ENCODE measurements at regions not wholly inside any gene's neighbourhood (a gene's known extent, or its start where the extent isn't known, plus 50 kb on each side); places are given as distances from the start of the nearest gene placed in this dataset.

DNA sequence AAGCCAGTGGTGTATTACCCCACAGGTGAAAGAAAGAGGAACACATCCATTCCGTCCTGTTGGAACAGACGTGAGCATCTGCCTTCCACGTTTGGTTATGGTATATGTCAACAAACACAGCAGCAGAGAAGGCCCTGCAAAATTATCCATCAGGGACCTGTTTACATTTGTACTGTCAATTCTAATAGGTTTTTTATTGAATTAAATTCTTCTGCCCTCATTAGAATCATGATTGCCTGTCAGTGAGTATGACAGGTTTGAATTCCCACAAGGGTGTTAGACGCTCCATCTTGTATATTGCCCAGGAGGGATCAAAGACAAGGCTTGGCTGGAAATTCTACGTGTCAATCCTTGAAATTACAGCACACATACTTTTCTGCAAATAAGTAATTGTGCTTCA, 339.9 kb upstream of the NOCT start:
- TF ChIP-seq REST (IDR thresholded peaks at IDR 0.05; ENCODE audit: low read depth): no peak
- TF ChIP-seq YY1 (IDR thresholded peaks at IDR 0.05; ENCODE audit: low read depth): no peak
- TF ChIP-seq TEAD4 (IDR thresholded peaks at IDR 0.05): no peak
- TF ChIP-seq MAX (IDR thresholded peaks at IDR 0.05): no peak
- TF ChIP-seq FOXM1 (IDR thresholded peaks at IDR 0.05; ENCODE audit: borderline replicate concordance, low read depth): no peak
- no peak for TF ChIP-seq RAD21 (IDR thresholded peaks at IDR 0.05; ENCODE audit: low read depth)
- TF ChIP-seq NFIC (IDR thresholded peaks at IDR 0.05): no peak
- no peak for TF ChIP-seq EP300 (IDR thresholded peaks at IDR 0.05; ENCODE audit: borderline replicate concordance)
- no peak for TF ChIP-seq CEBPB (IDR thresholded peaks at IDR 0.05)
- no peak for TF ChIP-seq EGR1 (IDR thresholded peaks at IDR 0.05)
- no peak for TF ChIP-seq ZBTB7A (IDR thresholded peaks at IDR 0.05; ENCODE audit: low read depth)
- TF ChIP-seq USF1 (IDR thresholded peaks at IDR 0.05): no peak

All from Ishikawa (cell line).